OCI-LY1 (cell line): ENCODE measurements at regions not wholly inside any gene's neighbourhood (a gene's known extent, or its start where the extent isn't known, plus 50 kb on each side); places are given as distances from the start of the nearest gene placed in this dataset.

Experiments used
- CTCF ChIP-seq: fragments of 200-600 bp; sonication (generic), shearing (Covaris generic); IDR thresholded peaks from 2 replicates; pipeline ENCODE4 v1.5.1; 2017; ENCODE audit warnings: mild to moderate bottlenecking, antibody characterized with exemption, low read length, moderate library complexity, mixed read lengths
- EZH2 ChIP-seq: fragments of 200-600 bp; sonication (generic), shearing (Covaris generic); IDR thresholded peaks from 2 replicates; pipeline ENCODE4 v1.8.0; 2017; ENCODE audit warnings: borderline replicate concordance, mixed run types, mild to moderate bottlenecking, antibody characterized with exemption, low read length, moderate library complexity, mixed read lengths

GRCh38 chr17:16866436-16866835, 105.5 kb downstream of the TNFRSF13B start:
- no peak for TF ChIP-seq CTCF
- TF ChIP-seq EZH2 = no peak
